ENCODE measurements at regions not wholly inside any gene's neighbourhood (a gene's known extent, or its start where the extent isn't known, plus 50 kb on each side); places are given as distances from the start of the nearest gene placed in this dataset.
"Not testable (repeated sequence)": the region's sequence is repeated elsewhere in the genome, so short reads cannot be mapped to it uniquely, and the experiment has no call there.

GRCh38 chr1:56257726-56258125 lies 321.6 kb downstream of the PLPP3 start:
- DNase-seq, result no peak

- DNase-seq, result no peak
Measured at GRCh38 chr1:56256153-56257000, 323.0 kb downstream of the PLPP3 start.

- no peak for DNase-seq
Measured at GRCh38 chr1:56255516-56256152, 323.7 kb downstream of the PLPP3 start.

GRCh38 chr1:56254130-56254529 lies 325.2 kb downstream of the PLPP3 start:
- DNase-seq, result no peak

GRCh38 chr1:56250809-56251208 lies 328.6 kb downstream of the PLPP3 start:
- DNase-seq, result no peak

GRCh38 chr1:56249234-56249633 lies 330.1 kb downstream of the PLPP3 start:
- DNase-seq, result no peak

- DNase-seq, result no peak
Measured at GRCh38 chr1:56248138-56248537, 331.2 kb downstream of the PLPP3 start.

GRCh38 chr1:56246726-56247125 lies 332.6 kb downstream of the PLPP3 start:
- DNase-seq, result not testable (repeated sequence)

- DNase-seq, result no peak
Measured at GRCh38 chr1:56240400-56240799, 339.0 kb downstream of the PLPP3 start.

GRCh38 chr1:56237491-56238064 lies 341.8 kb downstream of the PLPP3 start:
- no peak for DNase-seq

GRCh38 chr1:56236688-56237087 lies 342.7 kb downstream of the PLPP3 start:
- no peak for DNase-seq

GRCh38 chr1:56235909-56236510 lies 343.4 kb downstream of the PLPP3 start:
- no peak for DNase-seq

- no peak for DNase-seq
Measured at GRCh38 chr1:56229186-56229585, 350.2 kb downstream of the PLPP3 start.

GRCh38 chr1:56227886-56228285 lies 351.5 kb downstream of the PLPP3 start:
- no peak for DNase-seq

- DNase-seq, result no peak
Measured at GRCh38 chr1:56227401-56227800, 352.0 kb downstream of the PLPP3 start.

GRCh38 chr1:56225964-56226815 lies 353.2 kb downstream of the PLPP3 start:
- no peak for DNase-seq

- no peak for DNase-seq
Measured at GRCh38 chr1:56223968-56224367, 355.4 kb downstream of the PLPP3 start.

GRCh38 chr1:56222914-56223540 lies 356.3 kb downstream of the PLPP3 start:
- no peak for DNase-seq

GRCh38 chr1:56220021-56220420 lies 359.3 kb downstream of the PLPP3 start:
- DNase-seq, result no peak

GRCh38 chr1:56218023-56218422 lies 361.3 kb downstream of the PLPP3 start:
- DNase-seq, result no peak

- DNase-seq, result no peak
Measured at GRCh38 chr1:56216218-56216617, 363.1 kb downstream of the PLPP3 start.

GRCh38 chr1:56215771-56216170 lies 363.6 kb downstream of the PLPP3 start:
- no peak for DNase-seq

All from NK-92 treated with Interleukin-12 subunit alpha and Interleukin-12 subunit beta, amount 100 ng/mL, for 24 hours (cell line).